ENCODE measurements at regions not wholly inside any gene's neighbourhood (a gene's known extent, or its start where the extent isn't known, plus 50 kb on each side); places are given as distances from the start of the nearest gene placed in this dataset.

DNA sequence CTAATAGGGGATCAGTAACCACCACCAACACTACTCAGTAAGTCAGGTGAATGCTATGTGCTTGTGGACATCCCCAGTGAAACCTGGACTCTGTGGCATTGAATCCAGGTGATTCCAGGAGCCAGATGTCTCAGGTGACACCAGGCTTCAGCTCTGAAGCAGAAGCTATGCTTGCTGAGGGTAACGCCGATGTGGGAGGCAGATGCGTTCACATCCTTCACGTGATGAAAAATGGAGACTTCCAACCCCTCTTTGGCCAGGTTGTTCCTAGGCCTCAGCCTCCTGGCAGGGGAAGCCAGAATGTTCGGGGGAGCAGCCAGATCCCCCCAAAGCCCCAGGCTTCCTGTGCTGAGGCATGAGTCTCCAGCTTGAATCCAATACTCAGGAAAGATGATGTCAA, 209.8 kb upstream of the PDE10A start:
- DNase-seq (ENCODE audit: low read depth), result no peak

DNA sequence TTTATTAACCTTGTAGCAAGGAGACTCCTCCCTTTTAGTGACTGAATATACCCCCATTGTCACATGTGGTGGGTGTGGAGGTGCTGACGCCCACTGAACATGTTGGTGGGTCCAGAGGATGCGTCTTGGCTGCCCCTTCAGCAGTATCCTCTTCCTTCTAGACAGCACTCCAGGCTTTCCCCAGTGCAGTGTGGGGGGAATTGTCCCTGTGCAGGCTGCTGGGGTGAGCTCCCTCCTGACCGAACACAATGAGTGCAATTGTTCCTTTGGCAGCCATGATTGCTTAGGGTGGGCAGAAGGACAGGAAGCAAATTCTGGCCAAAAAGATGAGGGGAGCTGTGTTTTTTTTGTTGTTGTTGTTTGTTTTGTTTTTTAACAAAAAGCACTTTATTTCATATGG, 209.3 kb upstream of the PDE10A start:
- no peak for DNase-seq (ENCODE audit: low read depth)

DNA sequence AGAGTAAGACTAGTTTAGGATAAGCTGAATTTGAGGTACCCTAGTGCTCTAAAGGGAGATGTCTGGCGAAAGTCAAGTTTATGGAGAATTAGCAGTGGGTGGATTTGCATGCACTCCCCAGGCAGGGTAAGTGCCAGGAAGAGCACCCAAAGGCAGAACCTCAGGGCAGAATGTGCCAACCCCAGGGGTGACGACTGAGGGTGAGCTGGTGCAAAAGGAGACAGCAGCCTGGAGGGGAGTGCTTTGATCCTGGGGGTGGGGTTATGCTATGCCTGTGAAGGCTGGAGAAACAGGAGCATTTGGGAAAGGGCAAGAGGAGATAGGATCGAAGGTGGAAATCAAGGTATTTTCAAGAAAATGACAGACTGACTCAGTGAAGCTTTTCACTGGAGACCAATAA, 208.5 kb upstream of the PDE10A start:
- DNase-seq (ENCODE audit: low read depth), result no peak

DNA sequence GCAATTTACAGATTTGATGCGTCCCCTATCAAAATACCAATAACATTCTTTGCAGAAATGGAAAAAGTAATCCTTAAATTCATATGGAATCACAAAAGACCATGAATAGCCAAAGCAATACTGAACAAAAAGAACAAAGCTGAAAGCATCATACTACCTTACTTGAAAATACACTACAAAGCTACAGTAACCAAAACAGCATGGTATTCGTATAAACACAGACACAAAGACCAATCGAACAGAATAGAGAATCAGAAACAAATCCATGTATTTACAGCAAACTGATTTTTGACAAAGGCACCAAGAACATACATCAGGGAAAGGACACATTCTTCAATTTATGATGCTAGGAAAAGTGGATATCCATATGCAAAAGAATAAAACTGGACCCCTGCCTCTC, 206.5 kb upstream of the PDE10A start:
- no peak for DNase-seq (ENCODE audit: low read depth)

DNA sequence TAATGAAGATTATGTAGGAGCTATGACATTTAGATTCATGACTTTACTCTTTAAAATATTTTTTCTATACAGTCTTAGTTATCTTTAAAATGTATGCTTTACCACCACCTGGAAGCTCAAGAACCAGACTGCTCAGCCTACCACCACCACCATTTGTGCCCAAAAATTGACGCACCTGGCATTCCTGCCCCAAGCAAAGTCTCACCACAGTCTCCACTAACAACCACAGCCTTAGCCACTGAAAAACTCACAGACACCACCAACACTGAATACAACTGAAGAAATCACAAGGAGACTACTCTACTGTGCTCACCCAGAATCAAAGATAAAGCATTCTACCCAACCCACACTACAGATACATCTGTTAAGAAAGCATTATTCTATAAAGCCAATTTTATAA, 201.9 kb upstream of the PDE10A start:
- no peak for DNase-seq (ENCODE audit: low read depth)

DNA sequence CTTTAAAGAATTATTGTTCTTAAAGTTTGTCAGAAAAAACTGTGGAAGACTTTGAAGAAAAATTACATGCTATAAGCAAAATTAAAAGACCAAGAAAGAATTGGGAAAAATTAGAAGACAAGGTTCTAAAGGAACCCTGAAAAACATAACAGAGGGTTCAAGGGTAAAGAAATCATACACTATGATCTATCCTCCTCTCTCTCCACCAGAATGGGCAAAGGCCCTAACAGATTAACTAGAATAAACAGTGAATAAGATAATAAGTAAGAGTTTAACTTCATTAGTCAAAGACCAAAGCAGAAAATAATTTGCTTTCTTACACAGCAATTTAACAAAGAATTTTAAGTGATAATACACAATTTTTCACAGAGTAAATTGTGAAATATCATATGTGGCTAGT, 201.2 kb upstream of the PDE10A start:
- no peak for DNase-seq (ENCODE audit: low read depth)

DNA sequence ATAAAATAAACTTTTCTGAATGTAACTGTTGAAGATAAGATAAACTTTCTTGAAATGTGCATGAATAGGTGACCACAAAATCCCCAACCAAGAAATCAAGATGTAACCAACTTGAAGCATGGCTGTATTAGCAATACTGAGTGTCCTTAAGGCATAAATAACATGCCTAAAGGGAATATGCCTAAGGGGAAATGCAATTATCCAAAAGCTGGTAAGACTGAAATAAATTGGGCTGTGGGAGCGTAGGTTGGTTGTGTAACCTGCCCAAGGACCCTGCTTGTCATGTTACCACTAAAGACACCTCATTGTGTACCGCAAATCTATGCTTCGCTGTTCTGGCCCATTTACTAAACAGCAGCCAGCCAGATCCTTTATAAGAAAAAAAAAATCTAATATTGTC, 200.8 kb upstream of the PDE10A start:
- DNase-seq (ENCODE audit: low read depth), result no peak

DNA sequence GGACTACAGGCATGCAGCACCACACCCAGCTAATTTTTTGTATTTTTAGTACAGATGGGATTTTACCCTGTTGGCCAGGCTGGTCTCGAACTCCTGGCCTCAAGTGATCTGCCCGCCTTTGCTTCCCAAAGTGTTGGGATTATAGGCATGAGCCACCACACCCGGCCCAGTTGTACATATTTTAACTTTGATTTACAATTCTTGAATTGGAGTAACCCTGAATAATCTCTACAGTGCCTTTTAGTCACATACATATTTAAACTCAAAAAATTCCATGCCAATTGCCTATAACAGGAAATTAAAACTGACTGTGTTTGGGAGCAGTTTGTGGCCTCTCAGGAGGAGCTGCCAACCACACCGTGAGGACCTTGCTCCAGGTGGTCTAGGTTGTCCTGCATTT, 199.8 kb upstream of the PDE10A start:
- DNase-seq (ENCODE audit: low read depth), result no peak

DNA sequence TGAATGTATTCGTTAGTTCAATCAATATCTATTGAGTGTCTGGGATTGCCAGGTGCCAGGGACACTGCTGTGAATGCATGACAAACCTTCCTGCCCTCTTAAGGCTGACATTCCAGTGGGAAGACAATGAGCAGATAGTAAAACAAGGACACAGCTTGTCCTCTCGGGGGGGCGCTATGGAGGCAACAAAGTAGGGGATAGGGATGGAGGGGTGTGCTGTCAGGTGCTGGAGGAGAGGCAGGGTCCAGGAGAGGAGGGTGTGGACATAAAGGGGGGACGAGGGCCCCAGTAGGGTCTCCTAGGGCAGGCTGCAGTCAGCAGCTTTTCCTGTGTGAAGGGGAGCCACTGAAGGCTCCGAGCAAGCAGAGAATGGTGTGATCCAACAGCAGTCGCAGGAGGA, 198.2 kb upstream of the PDE10A start:
- no peak for DNase-seq (ENCODE audit: low read depth)

DNA sequence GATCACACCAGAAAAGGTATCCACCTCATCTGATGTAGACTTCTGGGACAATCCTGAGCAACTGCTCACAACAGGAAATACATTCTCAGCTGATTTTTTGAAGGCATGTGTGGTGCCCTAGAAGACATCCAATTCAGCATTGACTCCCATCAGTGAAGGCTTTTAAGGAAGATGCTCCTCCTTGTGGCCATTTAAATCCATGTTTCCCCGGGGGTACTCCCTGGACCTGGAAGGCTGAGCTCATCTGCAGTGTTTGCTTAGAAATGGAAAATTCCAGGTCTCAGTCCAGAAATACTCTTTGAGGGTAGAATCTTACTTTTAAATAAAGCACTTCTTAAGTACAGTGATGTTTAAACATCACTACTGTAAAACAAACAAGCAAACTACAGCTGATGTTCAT, 195.5 kb upstream of the PDE10A start:
- DNase-seq (ENCODE audit: low read depth), result no peak

DNA sequence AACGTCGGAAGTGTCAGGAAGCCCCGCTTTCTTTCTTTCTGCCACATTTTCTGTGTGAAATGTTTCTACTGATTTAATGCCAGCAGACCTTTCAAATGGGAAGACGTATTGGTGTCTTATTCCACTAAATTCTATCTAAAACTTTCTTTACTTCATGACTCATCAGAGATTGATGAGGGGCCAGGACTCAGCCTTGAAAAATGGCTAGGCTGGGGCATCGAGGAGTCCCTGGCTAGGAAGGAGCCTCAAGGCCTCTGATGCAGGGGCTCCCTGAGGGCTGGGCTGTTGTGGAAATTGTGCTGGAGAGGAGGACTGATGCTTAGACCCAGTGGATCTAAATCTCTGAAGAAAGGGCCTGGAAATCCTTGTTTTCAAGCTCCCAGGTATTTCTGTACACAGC, 192.8 kb upstream of the PDE10A start:
- DNase-seq (ENCODE audit: low read depth), result no peak

DNA sequence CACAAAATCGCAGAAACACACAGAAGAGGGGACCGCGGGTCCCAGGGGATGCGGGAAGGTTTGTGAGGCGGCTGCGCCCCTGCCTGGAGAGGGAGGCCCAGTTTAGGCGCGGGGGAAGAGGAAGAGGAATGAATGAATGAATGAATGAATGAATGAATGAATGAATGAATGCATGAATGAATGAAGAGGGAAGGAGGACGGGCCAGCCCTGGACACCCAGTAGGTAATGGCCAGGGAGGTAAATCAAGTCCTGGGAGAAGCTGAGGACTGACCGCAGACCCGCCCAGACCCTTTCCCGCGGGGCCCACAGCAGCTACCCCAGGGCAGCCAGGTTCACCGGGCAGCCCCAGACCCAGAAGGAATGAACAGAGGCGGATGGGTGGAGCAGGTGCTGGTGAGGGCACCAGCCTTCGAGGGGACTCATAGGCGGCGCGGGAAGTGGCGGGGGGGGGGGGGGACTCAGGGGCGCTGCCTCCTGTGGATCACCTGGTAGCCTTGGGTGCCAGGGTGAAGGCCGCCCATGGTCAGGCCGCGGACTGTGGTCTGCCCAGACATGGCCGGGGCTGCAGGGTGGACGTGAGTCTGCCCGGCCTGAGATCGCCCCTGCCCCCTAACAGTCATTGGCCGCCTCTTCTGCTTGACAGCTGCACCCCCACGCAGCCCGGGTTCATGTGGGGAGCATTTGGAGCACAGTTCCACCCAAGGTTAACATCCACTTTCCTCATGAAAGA, 192.0 kb upstream of the PDE10A start:
- no peak for DNase-seq (ENCODE audit: low read depth)

DNA sequence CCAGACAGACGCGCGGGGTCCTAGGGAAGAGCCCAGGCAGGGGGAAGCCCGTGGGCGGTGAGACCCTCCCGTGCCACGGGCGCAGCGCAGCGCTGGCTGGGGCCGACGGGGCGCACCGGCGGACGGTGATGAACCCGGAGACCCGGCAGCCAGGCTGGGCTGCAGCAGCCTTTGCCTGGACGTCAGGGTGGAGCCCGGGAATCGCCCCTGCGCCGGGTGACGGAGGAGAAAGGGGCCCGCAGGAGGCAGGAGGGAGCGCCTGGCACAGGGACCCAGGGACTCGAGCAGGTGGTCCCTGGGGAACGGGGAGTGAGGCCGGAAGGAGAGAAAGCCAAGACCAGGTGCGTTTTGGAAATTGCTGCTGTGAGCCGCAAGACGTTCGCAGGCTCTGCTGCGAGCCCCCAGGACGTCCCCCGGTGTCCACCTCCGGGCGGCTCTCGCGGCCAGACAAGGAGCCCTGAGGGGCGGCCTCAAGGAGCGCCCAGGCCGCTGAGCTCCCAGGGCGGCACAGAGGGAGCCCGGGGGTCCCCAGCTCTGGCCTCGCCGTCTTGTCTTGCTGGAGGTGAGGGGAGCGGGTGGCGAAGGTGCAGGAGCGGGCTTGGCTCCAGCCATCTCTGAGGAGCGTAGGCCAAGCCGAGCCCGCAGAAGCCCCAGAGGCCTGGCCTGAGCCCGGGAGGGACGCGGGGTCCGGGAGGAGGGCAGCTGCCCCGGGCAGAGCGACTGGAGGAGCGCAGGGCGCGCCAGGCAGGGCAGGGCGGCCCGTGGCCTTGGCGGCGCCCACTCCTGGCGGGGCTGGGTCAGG, 191.2 kb upstream of the PDE10A start:
- DNase-seq (ENCODE audit: low read depth), result no peak

DNA sequence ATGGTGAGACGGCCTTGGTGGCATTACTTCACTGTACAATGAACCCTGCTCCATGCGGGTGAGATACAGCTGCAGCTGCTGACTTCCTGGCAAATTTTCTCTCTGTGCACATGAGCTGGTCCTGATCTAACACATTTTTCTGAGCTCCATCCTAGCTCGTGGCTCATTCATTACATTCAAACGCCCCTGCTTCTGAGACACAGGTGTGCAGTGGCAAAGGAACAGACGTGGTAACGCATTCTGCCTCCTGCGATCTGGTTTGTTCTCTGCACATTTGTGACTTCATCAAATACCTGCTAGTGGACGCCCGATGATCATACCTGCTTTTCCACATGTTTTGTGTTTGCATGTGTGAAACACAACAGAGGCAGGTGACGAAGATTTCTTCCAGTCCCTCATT, 189.6 kb upstream of the PDE10A start:
- DNase-seq (ENCODE audit: low read depth), result no peak

DNA sequence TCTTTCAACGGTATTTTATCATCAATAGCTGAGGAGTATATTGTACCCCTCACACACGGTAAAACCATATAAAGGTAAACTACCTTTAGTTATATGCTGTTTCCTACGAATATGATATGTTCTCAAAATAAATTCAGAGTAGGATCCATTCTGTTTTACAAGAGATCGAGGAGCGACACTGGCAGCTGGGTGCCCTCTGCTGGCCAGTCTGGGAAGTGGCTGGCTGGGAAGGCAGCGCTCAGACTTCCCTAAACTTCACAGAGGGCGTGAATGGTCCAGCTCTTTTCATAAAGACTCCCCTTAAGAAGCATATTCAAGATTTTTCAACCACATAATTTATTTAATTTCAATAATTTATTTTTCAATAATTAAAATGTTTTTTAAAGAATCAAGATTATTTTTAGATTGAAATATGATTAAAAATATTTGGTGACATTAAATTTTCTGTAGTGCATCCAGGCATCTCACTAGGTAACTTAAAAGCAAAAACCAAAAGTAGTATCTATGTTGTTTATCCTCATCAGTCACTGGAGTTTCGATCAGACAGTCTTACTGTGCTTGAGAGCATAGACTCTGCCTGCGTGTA, 187.5 kb upstream of the PDE10A start:
- DNase-seq (ENCODE audit: low read depth), result peak; percentile 23

DNA sequence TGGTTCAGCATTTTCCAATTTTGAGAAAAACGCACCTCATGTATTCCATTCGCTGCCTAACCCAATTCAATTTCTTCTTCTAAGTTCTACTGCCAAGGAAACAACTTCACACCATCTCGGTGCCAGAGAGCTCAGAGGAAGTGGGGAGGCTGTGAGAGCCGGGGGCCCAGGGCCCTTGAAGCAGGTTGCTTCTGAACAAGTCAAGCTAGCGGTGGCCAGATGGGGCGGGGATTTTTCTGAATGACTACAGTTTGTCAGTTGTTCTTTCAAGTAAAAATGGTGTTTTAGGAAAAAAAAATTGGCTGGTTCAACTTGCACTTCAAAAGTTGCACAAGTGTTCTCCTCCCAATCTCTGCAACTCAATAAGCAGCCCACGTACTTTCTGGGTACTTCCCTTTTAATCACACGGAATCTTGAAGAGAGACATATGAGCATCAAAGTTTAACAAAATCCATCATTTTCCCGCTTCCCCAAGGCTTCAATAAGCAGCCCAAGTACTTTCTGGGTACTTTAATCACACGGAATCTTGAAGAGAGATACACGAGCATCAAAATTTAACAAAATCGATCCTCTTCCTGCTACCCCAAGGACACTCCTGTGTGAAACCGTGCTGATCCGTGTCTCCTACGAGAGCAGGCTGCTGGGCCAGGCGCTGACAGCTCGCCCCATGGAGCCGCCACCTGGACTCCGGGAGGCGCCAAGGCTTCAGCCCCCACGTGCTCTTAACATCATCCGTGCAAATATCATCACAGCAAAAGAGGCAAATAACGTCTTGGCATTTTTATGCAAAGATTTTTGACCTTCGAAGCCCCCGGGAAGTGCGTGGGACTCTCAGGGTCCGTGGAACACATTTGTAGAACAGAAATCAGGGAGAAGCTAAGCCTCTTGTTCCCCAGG, 186.7 kb upstream of the PDE10A start:
- no peak for DNase-seq (ENCODE audit: low read depth)

DNA sequence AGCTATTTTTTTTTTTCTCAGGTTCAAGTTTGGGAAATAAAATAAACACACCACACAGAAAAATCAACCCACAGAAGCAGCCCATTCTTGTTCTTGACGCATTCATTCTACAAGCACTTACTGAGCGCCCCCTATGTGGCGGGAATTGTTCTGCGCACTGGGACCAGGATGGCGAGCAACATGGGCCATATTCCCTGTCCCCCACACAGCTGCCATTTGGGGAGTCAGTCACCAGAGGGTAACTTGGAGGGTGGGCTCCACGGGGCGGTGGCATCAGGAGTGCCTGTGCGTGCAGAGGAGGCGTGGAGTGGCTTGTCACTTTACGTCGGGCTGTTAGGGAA, 185.0 kb upstream of the PDE10A start:
- DNase-seq (ENCODE audit: low read depth), result no peak

DNA sequence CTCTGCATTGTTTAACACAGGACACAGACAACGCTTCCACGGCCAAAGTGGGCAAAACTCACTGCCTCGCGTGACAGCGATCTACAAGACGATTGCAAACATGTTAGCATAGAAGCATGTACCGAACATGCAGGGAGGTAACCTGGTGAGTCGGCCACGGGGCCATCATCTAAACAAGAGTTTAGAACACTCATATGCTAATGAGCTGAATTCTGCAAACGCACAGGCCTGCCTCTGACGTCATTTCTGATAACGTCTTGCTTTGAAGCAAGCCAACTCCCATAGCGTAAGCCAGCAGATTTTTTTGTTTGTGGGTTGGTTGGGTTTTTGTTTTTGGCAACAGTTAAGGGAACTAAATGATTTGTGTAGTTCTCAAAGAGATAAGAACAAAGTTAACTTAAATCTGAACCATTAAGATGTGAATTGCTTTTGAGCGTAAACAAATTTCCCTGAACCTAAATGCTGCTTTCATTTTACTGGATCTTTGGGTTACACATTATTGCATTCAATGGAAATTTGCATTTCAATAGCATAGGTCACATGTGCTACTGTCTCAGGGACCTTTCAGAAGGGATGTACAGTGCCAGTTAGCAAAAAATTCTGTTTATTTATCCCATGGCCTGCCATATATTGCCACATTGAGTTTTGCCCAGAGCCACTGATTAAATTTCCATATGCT, 184.5 kb upstream of the PDE10A start:
- DNase-seq (ENCODE audit: low read depth), result no peak

DNA sequence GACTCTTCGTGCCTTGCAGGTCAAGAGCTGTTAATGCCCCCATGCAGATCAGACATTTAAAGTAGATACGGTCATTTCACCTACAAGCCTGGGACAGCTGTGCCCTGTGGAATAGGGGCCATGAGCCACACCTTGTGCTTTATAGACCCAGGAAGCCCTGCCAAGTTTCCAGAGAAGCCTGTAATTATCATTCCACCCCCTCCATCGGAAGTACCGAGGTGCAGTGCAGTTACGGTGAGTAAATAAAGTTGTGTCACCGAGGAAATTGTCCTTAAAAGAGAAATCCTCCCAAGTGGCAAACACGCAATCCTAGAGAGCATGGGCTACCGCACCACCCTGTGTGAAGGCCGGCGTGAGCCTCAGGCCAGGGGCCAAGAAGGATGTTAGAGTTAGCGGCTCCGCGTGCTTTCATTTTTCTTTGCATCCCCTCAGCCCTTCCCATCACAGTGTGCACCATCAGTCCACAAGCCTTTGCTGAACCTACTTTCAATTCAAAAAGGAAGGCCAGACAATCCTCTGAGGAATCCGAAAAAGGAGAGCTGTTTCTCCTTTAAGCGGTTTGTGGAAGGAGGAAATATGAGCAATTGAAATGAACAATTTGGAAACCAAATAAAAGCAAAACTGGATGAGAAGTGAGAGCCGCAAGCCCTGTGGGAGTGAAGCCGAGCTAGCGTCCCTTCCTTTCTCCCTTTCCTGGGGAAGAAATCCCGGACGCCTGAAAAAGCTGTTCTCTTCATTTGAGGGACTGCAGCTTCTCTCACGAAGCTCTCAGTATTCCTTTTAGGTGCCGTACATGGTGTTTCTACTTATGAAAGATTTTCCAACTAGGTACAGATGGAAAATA, 183.3 kb upstream of the PDE10A start:
- no peak for DNase-seq (ENCODE audit: low read depth)

DNA sequence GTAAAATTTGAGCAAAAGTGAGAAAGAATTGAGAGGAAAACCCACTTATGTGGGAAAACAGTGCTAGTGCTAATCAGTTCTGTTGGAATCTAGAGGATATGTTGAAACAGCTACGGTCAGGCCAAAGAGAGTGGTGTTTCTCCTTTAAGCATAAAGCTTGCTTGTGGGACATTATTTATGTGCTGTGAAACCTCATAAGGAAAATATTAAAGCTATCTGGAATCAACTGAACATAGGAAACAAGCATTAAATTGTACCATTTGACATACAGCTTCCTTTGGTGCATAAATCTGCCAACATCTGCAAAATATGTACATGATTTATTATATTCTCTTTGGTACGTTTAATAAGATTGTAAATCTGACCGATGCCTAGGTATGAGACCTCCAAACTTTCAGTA, 182.5 kb upstream of the PDE10A start:
- no peak for DNase-seq (ENCODE audit: low read depth)

DNA sequence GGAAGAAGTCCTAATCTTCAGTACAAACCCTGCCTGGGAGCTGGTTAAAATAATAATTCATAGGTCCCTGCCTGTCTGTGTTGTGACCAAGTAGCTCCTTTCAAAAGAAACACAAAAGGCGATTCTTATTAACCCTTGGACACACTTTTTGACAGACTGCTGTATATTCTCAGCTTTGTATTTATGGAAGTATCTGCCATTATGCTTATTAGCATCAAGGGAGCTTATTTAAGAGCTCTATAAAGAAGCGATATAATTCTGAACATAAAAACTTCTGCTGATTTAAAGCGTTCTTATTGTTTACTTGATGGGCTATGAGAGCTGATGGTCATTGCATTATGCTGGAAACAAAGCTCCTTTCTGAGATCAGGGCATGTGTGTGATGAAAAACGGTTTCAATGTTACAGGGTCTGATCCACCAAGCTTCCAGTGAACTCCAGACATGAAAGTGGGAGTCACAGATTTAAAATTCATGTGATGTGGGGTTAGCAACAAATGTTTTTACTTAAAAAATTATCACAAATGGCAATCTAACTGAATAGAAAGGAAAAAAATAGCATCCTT, 181.8 kb upstream of the PDE10A start:
- DNase-seq (ENCODE audit: low read depth), result no peak

Data from activated T-helper 1 cell treated with Interleukin-2 at 50 U/mL for 16 hours (primary cell).